ENCODE measurements at regions not wholly inside any gene's neighbourhood (a gene's known extent, or its start where the extent isn't known, plus 50 kb on each side); places are given as distances from the start of the nearest gene placed in this dataset.

GRCh38 chr20:57108218-57108617 lies 158.2 kb downstream of the BMP7 start:
- no peak for TF ChIP-seq CTCF (IDR thresholded peaks at IDR 0.05; ENCODE audit: low read depth, low read length)
- TF ChIP-seq EZH2phosphoT487 (IDR thresholded peaks at IDR 0.05; ENCODE audit: low read depth), result no peak
